Naive thymus-derived CD4-positive, alpha-beta T cell (primary cell): ENCODE measurements at regions not wholly inside any gene's neighbourhood (a gene's known extent, or its start where the extent isn't known, plus 50 kb on each side); places are given as distances from the start of the nearest gene placed in this dataset.
A peak's percentile ranks its signal among the peaks of the same experiment; 100 is the strongest.

ENCODE experiments used
- ATAC-seq: fragments of 150-1000 bp; cut with Tn5 transposase; 2 replicates; pipeline ENCODE4 v1.10.0; 2021; ENCODE audit warnings: mild to moderate bottlenecking, moderate library complexity
- CTCF ChIA-PET: fragments of 350-600 bp; sonication (Branson Sonifier 250); formaldehyde crosslinking; loops from one replicate; lab custom pipeline; 2021; ENCODE audit warnings: antibody characterized with exemption; lab: Charles Lee
- POLR2A ChIA-PET: fragments of 350-600 bp; sonication (Branson Sonifier 250); formaldehyde crosslinking; loops from one replicate; lab custom pipeline; 2021; ENCODE audit warnings: antibody characterized with exemption, inconsistent platforms; lab: Charles Lee
- DNase-seq, 9 donors: peaks; one replicate each; pipeline versions ENCODE4 v3.0.0 to v3.0.0-alpha.2; 2020 to 2022; ENCODE audit warnings: mixed read lengths in 1 of 9
- H3K27ac ChIP-seq: one replicate; pipeline ENCODE4 v1.7.0; 2013; ENCODE audit warnings: mild to moderate bottlenecking, low read depth, low read length, moderate library complexity
- H3K27me3 ChIP-seq, 2 donors: one replicate each; pipeline ENCODE4 v1.7.0; 2013; ENCODE audit warnings: low read length in 2 of 2, mild to moderate bottlenecking in 2 of 2, moderate library complexity in 2 of 2; ENCODE audit not compliant: control insufficient read depth in 2 of 2, insufficient read depth in 2 of 2
- H3K36me3 ChIP-seq, 3 experiments: 1 replicate in 2 of 3; 2 replicates in 1 of 3; pipeline ENCODE4 v1.7.0; 2013; ENCODE audit warnings: low read length in 3 of 3, mild to moderate bottlenecking in 3 of 3, moderate library complexity in 1 of 3; ENCODE audit not compliant: insufficient read depth in 3 of 3, control insufficient read depth in 2 of 3
- H3K4me1 ChIP-seq, 2 donors: one replicate each; pipeline ENCODE4 v1.7.0; 2013; ENCODE audit warnings: low read length in 2 of 2, mild to moderate bottlenecking in 2 of 2, moderate library complexity in 1 of 2; ENCODE audit not compliant: control insufficient read depth in 2 of 2, insufficient read depth in 2 of 2
- H3K4me3 ChIP-seq: 2 replicates; pipeline ENCODE4 v1.7.0; 2013; ENCODE audit warnings: mild to moderate bottlenecking, low read length
- H3K9me3 ChIP-seq, 3 experiments: 1 replicate in 2 of 3; 2 replicates in 1 of 3; pipeline ENCODE4 v1.7.0; 2013; ENCODE audit warnings: low read length in 3 of 3; ENCODE audit not compliant: control insufficient read depth in 2 of 3
- H3K27ac Mint-ChIP-seq, 9 donors: one replicate each; pipeline ENCODE4 v1.8.0; 2020 to 2022; ENCODE audit warnings: mixed read lengths in 9 of 9, mild to moderate bottlenecking in 8 of 9, moderate library complexity in 5 of 9, inconsistent platforms in 2 of 9
- H3K27me3 Mint-ChIP-seq, 5 donors: one replicate each; pipeline ENCODE4 v1.8.0; 2021 to 2022; ENCODE audit warnings: mixed read lengths in 5 of 5, mild to moderate bottlenecking in 1 of 5
- H3K36me3 Mint-ChIP-seq, 5 donors: one replicate each; pipeline ENCODE4 v1.8.0; 2020 to 2022; ENCODE audit warnings: mixed read lengths in 5 of 5, mild to moderate bottlenecking in 3 of 5, inconsistent platforms in 1 of 5
- H3K4me1 Mint-ChIP-seq, 7 donors: one replicate each; pipeline ENCODE4 v1.8.0; 2020 to 2022; ENCODE audit warnings: mixed read lengths in 7 of 7, mild to moderate bottlenecking in 3 of 7, inconsistent platforms in 1 of 7
- H3K4me3 Mint-ChIP-seq, 10 donors: one replicate each; pipeline ENCODE4 v1.8.0; 2020 to 2022; ENCODE audit warnings: mild to moderate bottlenecking in 10 of 10, mixed read lengths in 10 of 10, moderate library complexity in 6 of 10, inconsistent platforms in 2 of 10
- H3K9me3 Mint-ChIP-seq, 11 donors: one replicate each; pipeline ENCODE4 v1.8.0; 2020 to 2022; ENCODE audit warnings: mixed read lengths in 11 of 11, mild to moderate bottlenecking in 4 of 11, inconsistent platforms in 1 of 11, moderate library complexity in 1 of 11
- intact Hi-C, 2 donors: fragments of 100-400 bp; cut with micrococcal nuclease; formaldehyde crosslinking; loops; one replicate each; pipeline ENCODE4 v1.15.1; 2023

DNA sequence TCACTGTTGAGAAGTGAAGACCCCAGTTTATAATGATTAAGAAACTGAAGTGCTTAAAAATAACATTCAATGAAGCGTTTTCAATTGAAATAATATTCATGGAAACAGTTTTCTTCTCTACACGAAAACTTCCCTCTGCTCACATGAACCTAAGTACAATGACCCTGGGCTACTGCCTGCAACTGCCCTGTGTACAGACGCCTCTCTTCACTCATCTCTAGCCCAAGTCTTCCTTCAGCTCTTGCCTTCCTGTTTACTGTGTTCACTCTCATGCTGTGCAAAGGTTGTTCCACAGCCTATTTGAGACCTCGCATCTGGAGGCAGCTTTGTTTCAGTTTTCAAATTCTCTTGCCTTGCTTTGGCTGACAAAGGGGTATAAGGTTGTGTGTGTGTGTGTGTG is 100.8 kb downstream of the GRIN2B start:
- CTCF ChIA-PET: no interaction called here
- ATAC-seq: no peak
- Histone ChIP-seq H3K4me3 (no peak overlapping the region), H3K4me1 (no peaks in the 10 kb centered on the region), H3K27ac (no peak overlapping the region), H3K36me3 (no peaks in the 10 kb centered on the region), H3K9me3 (no peaks in the 10 kb centered on the region), H3K27me3 (no peaks in the 10 kb centered on the region)
- intact Hi-C loops: no loop called here
- Mint-ChIP-seq H3K9me3 (peaks cover 0 to 4% (median 0%) of the 10 kb centered on the region in 11 donors), H3K4me3 (no peak overlapping the region), H3K36me3 (no peaks in the 10 kb centered on the region), H3K4me1 (no peaks in the 10 kb centered on the region), H3K27ac (no peak overlapping the region), H3K27me3 (peaks cover 3 to 11% (median 7%) of the 10 kb centered on the region in 5 donors)
- DNase-seq: no peak
- POLR2A ChIA-PET: no interaction called here

DNA sequence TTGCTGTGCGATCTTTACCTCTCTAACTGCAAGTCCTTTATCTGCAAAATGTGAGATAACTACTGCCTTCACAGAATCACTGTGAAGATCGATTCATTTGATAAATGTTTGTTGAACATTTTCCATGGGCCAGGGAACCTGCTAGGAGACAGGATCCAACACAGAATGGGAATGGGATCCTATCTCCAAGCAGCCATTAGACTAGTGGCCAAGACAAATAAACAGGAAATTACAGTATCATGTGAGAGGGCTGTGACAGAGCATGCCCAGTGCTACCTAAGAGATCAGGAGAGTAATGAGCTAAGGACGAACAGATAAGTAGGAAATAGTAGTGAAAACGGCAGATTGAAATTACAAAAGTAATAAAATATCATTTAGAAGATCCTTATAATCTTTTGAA is 105.7 kb downstream of the GRIN2B start:
- H3K27me3 ChIP-seq: no peaks in the 10 kb centered on the region
- intact Hi-C loops: no loop called here
- Mint-ChIP-seq H3K27me3 (peaks cover 0 to 2% (median under 1%) of the 10 kb centered on the region in 5 donors), H3K27ac (no peak overlapping the region), H3K4me3 (no peak overlapping the region), H3K36me3 (no peaks in the 10 kb centered on the region), H3K4me1 (no peaks in the 10 kb centered on the region), H3K9me3 (no peaks in the 10 kb centered on the region)
- DNase-seq (no peak), ATAC-seq (no peak)
- H3K4me1 ChIP-seq: no peaks in the 10 kb centered on the region
- H3K4me3 ChIP-seq: no peak overlapping the region
- CTCF ChIA-PET: no interaction called here
- POLR2A ChIA-PET: no interaction called here
- H3K9me3 ChIP-seq: no peaks in the 10 kb centered on the region
- H3K27ac ChIP-seq: no peak overlapping the region
- no peaks in the 10 kb centered on the region for H3K36me3 ChIP-seq

DNA sequence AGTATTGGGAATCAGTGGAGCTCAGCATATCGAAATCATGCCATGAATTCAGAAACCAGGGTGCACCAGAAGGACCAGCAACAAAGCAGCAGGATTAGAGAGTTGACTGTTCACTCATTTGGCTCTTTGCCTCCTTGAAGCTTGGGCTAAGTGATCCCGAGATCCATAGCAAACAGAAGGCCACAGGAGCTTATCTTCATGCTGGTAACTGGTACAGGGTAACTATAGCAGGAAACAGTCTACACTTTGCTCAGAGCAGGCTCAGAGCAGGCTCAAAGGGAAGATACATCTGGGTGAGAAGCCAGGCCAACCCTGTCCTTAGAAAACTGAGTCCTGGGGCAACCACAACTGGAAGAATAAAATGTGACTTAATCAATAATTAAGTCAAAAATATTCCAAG is 111.1 kb downstream of the GRIN2B start:
- no peak overlapping the region for H3K4me3 Mint-ChIP-seq
- H3K27ac Mint-ChIP-seq: no peak overlapping the region
- no peaks in the 10 kb centered on the region for H3K9me3 Mint-ChIP-seq
- no peaks in the 10 kb centered on the region for H3K4me1 ChIP-seq
- H3K9me3 ChIP-seq: no peaks in the 10 kb centered on the region
- H3K4me3 ChIP-seq: no peak overlapping the region
- no peaks in the 10 kb centered on the region for H3K27me3 ChIP-seq
- peaks cover 0 to 34% (median 15%) of the 10 kb centered on the region in 5 donors for H3K27me3 Mint-ChIP-seq
- CTCF ChIA-PET: no interaction called here
- no peaks in the 10 kb centered on the region for H3K4me1 Mint-ChIP-seq
- no peaks in the 10 kb centered on the region for H3K36me3 ChIP-seq
- no peak overlapping the region for H3K27ac ChIP-seq
- intact Hi-C loops: no loop called here
- no peak for DNase-seq
- H3K36me3 Mint-ChIP-seq: no peaks in the 10 kb centered on the region
- ATAC-seq: no peak
- POLR2A ChIA-PET: no interaction called here

DNA sequence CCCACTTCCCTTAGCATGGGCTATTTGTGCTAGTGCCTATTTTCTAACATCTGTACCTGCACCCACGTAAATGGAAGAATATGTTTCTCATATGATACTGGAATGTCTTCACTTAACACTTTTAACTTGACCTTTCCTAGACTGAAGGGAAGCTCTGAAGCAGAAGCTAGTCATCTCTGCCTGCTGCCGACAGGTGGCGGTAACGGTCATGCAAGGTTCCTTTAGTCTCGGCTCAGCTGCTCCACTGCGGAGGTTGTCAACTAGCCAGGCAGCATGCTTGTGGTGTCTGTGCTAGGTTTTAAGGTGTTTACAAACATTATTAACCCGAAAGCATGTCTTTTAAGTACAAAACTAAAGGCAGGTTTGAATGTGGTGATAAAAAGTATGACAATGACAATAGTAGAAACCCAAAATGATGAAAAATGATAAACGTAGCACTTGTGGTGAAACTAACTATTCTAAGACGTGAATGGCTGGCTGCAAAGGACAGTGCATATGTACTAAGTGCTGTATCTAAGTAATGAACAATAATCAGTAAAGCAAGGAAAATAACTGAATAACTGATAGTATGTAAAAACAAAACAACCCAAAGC is 117.2 kb downstream of the GRIN2B start:
- POLR2A ChIA-PET: no interaction called here
- DNase-seq (peak in 6 of 9 donors; percentile 12 to 40 (median 27)), ATAC-seq (no peak)
- no peak overlapping the region for H3K4me3 Mint-ChIP-seq
- no peaks in the 10 kb centered on the region for H3K9me3 ChIP-seq
- H3K27me3 Mint-ChIP-seq: peaks cover 0 to 45% (median 31%) of the 10 kb centered on the region in 5 donors
- H3K4me3 ChIP-seq: no peak overlapping the region
- H3K36me3 ChIP-seq: no peaks in the 10 kb centered on the region
- no peaks in the 10 kb centered on the region for H3K36me3 Mint-ChIP-seq
- H3K9me3 Mint-ChIP-seq: no peaks in the 10 kb centered on the region
- no peaks in the 10 kb centered on the region for H3K4me1 Mint-ChIP-seq
- H3K4me1 ChIP-seq: no peaks in the 10 kb centered on the region
- H3K27ac Mint-ChIP-seq: no peak overlapping the region
- CTCF ChIA-PET: interaction anchor here (1.4 kb wide), 1 partner anchor 303 kb away, joined by 4 read pairs; no protein-coding TSS in a partner anchor
- H3K27me3 ChIP-seq: no peaks in the 10 kb centered on the region
- intact Hi-C loops: loop anchor here in 1 of 2 donors (1.0 to 5.0 kb wide), 2 partner anchors 78 to 303 kb away; no protein-coding TSS in a partner anchor
- no peak overlapping the region for H3K27ac ChIP-seq

- H3K4me3 Mint-ChIP-seq: no peak overlapping the region
- no peak overlapping the region for H3K27ac ChIP-seq
- H3K36me3 Mint-ChIP-seq: no peaks in the 10 kb centered on the region
- ChIA-PET CTCF (no interaction called here), POLR2A (no interaction called here)
- H3K9me3 Mint-ChIP-seq: no peaks in the 10 kb centered on the region
- ATAC-seq (no peak), DNase-seq (no peak)
- H3K27me3 ChIP-seq: no peaks in the 10 kb centered on the region
- H3K36me3 ChIP-seq: no peaks in the 10 kb centered on the region
- H3K27ac Mint-ChIP-seq: no peak overlapping the region
- H3K9me3 ChIP-seq: no peaks in the 10 kb centered on the region
- H3K27me3 Mint-ChIP-seq: peaks cover 0 to 19% (median 10%) of the 10 kb centered on the region in 5 donors
- no peak overlapping the region for H3K4me3 ChIP-seq
- intact Hi-C loops: no loop called here
- no peaks in the 10 kb centered on the region for H3K4me1 ChIP-seq
- H3K4me1 Mint-ChIP-seq: peaks cover 0 to 1% (median 0%) of the 10 kb centered on the region in 7 donors
These were observed 123.7 kb downstream of the GRIN2B start for GRCh38 chr12:13857750-13858149.

GRCh38 chr12:13853471-13853870 is 127.9 kb downstream of the GRIN2B start:
- no peak for ATAC-seq

DNA sequence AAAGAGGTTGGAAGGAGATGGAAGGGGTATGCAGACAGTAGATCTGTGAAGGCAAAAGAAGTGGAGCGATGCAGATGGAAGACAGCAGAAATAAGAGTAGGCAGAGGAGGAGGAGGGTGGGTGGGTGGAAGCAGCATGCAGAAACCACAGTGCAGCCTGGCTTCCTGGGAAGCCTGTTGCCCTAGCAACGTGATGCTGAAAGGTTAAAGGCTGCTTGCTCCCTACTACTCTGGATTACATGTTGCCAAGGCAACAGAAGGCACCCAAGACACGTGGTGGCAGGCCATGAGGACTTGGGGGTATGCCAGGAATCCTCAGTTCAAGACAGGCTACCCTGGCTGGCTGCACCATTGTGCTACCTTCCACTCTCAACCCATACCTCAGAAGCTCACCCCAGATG is 129.6 kb downstream of the GRIN2B start:
- H3K27ac ChIP-seq: no peak overlapping the region
- H3K9me3 ChIP-seq: no peaks in the 10 kb centered on the region
- H3K4me3 ChIP-seq: no peak overlapping the region
- DNase-seq (no peak), ATAC-seq (no peak)
- H3K4me1 Mint-ChIP-seq: no peaks in the 10 kb centered on the region
- no peaks in the 10 kb centered on the region for H3K4me1 ChIP-seq
- H3K27ac Mint-ChIP-seq: no peak overlapping the region
- H3K36me3 Mint-ChIP-seq: no peaks in the 10 kb centered on the region
- peaks cover 0 to 2% (median 0%) of the 10 kb centered on the region in 11 donors for H3K9me3 Mint-ChIP-seq
- no peak overlapping the region for H3K4me3 Mint-ChIP-seq
- CTCF ChIA-PET: no interaction called here
- peaks cover 0 to 11% (median 5%) of the 10 kb centered on the region in 5 donors for H3K27me3 Mint-ChIP-seq
- POLR2A ChIA-PET: no interaction called here
- intact Hi-C loops: no loop called here
- no peaks in the 10 kb centered on the region for H3K27me3 ChIP-seq
- H3K36me3 ChIP-seq: no peaks in the 10 kb centered on the region

More at GRCh38 chr12:13853471-13853870, 127.9 kb downstream of the GRIN2B start:
- DNase-seq: no peak
- Mint-ChIP-seq H3K4me1 (peaks cover 0 to 1% (median 0%) of the 10 kb centered on the region in 7 donors), H3K27ac (no peak overlapping the region), H3K4me3 (no peak overlapping the region), H3K9me3 (peaks cover 0 to 2% (median 0%) of the 10 kb centered on the region in 11 donors), H3K27me3 (peaks cover 0 to 10% (median 0%) of the 10 kb centered on the region in 5 donors), H3K36me3 (no peaks in the 10 kb centered on the region)
- ChIA-PET CTCF (no interaction called here), POLR2A (no interaction called here)
- intact Hi-C loops: no loop called here
- no peaks in the 10 kb centered on the region for H3K27me3 ChIP-seq
- H3K4me3 ChIP-seq: no peak overlapping the region
- H3K9me3 ChIP-seq: no peaks in the 10 kb centered on the region
- no peaks in the 10 kb centered on the region for H3K4me1 ChIP-seq
- no peaks in the 10 kb centered on the region for H3K36me3 ChIP-seq
- no peak overlapping the region for H3K27ac ChIP-seq
